ENCODE measurements at regions not wholly inside any gene's neighbourhood (a gene's known extent, or its start where the extent isn't known, plus 50 kb on each side); places are given as distances from the start of the nearest gene placed in this dataset.

DNA sequence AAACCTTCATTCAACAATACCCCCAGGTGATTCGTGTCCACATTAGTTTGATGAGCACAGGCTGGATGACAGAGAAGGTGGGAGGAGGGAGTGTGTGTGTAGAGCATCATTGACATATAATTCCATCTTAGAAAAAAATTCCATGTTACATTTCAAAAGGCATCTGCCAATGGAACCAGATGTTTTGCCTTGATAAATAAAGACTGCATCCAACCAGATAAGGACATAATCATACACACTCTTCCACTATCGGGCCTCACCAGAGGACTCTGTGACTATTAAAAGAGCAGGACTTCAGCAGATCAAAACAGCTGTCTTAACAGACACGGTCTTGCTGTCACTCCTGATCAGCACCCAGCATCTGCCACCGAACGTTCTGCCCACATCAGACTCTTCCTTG lies 96.4 kb upstream of the SPIN1 start:
- no peak for ATAC-seq
- no peak overlapping the region for H3K27ac ChIP-seq (ENCODE audit: low read depth)
- TF ChIP-seq POLR2AphosphoS5 (IDR thresholded peaks at IDR 0.05; ENCODE audit: low read depth) (no peak), ZNF114 (CRISPR knock-in tag; IDR thresholded peaks at IDR 0.05) (no peak), CREB1 (CRISPR knock-in tag; IDR thresholded peaks at IDR 0.05; ENCODE audit: low read depth) (no peak), STAT1 (IDR thresholded peaks at IDR 0.05; ENCODE audit: unreplicated experiment) (no peak), JUNB (IDR thresholded peaks at IDR 0.05; ENCODE audit: unreplicated experiment) (no peak)
- TF ChIP-seq, protein P1, sequence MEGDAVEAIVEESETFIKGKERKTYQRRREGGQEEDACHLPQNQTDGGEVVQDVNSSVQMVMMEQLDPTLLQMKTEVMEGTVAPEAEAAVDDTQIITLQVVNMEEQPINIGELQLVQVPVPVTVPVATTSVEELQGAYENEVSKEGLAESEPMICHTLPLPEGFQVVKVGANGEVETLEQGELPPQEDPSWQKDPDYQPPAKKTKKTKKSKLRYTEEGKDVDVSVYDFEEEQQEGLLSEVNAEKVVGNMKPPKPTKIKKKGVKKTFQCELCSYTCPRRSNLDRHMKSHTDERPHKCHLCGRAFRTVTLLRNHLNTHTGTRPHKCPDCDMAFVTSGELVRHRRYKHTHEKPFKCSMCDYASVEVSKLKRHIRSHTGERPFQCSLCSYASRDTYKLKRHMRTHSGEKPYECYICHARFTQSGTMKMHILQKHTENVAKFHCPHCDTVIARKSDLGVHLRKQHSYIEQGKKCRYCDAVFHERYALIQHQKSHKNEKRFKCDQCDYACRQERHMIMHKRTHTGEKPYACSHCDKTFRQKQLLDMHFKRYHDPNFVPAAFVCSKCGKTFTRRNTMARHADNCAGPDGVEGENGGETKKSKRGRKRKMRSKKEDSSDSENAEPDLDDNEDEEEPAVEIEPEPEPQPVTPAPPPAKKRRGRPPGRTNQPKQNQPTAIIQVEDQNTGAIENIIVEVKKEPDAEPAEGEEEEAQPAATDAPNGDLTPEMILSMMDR (conservative IDR thresholded peaks at IDR 0.05; ENCODE audit: low read depth in 2 of 2), result no peak
- TF ChIP-seq, protein P2, sequence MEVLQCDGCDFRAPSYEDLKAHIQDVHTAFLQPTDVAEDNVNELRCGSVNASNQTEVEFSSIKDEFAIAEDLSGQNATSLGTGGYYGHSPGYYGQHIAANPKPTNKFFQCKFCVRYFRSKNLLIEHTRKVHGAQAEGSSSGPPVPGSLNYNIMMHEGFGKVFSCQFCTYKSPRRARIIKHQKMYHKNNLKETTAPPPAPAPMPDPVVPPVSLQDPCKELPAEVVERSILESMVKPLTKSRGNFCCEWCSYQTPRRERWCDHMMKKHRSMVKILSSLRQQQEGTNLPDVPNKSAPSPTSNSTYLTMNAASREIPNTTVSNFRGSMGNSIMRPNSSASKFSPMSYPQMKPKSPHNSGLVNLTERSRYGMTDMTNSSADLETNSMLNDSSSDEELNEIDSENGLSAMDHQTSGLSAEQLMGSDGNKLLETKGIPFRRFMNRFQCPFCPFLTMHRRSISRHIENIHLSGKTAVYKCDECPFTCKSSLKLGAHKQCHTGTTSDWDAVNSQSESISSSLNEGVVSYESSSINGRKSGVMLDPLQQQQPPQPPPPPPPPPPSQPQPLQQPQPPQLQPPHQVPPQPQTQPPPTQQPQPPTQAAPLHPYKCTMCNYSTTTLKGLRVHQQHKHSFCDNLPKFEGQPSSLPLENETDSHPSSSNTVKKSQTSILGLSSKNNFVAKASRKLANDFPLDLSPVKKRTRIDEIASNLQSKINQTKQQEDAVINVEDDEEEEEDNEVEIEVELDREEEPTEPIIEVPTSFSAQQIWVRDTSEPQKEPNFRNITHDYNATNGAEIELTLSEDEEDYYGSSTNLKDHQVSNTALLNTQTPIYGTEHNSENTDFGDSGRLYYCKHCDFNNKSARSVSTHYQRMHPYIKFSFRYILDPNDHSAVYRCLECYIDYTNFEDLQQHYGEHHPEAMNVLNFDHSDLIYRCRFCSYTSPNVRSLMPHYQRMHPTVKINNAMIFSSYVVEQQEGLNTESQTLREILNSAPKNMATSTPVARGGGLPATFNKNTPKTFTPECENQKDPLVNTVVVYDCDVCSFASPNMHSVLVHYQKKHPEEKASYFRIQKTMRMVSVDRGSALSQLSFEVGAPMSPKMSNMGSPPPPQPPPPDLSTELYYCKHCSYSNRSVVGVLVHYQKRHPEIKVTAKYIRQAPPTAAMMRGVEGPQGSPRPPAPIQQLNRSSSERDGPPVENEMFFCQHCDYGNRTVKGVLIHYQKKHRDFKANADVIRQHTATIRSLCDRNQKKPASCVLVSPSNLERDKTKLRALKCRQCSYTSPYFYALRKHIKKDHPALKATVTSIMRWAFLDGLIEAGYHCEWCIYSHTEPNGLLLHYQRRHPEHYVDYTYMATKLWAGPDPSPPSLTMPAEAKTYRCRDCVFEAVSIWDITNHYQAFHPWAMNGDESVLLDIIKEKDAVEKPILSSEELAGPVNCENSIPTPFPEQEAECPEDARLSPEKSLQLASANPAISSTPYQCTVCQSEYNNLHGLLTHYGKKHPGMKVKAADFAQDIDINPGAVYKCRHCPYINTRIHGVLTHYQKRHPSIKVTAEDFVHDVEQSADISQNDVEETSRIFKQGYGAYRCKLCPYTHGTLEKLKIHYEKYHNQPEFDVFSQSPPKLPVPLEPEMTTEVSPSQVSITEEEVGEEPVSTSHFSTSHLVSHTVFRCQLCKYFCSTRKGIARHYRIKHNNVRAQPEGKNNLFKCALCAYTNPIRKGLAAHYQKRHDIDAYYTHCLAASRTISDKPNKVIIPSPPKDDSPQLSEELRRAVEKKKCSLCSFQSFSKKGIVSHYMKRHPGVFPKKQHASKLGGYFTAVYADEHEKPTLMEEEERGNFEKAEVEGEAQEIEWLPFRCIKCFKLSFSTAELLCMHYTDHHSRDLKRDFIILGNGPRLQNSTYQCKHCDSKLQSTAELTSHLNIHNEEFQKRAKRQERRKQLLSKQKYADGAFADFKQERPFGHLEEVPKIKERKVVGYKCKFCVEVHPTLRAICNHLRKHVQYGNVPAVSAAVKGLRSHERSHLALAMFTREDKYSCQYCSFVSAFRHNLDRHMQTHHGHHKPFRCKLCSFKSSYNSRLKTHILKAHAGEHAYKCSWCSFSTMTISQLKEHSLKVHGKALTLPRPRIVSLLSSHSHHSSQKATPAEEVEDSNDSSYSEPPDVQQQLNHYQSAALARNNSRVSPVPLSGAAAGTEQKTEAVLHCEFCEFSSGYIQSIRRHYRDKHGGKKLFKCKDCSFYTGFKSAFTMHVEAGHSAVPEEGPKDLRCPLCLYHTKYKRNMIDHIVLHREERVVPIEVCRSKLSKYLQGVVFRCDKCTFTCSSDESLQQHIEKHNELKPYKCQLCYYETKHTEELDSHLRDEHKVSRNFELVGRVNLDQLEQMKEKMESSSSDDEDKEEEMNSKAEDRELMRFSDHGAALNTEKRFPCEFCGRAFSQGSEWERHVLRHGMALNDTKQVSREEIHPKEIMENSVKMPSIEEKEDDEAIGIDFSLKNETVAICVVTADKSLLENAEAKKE (CRISPR knock-in tag; IDR thresholded peaks at IDR 0.05), result no peak
- TF ChIP-seq, protein P3, sequence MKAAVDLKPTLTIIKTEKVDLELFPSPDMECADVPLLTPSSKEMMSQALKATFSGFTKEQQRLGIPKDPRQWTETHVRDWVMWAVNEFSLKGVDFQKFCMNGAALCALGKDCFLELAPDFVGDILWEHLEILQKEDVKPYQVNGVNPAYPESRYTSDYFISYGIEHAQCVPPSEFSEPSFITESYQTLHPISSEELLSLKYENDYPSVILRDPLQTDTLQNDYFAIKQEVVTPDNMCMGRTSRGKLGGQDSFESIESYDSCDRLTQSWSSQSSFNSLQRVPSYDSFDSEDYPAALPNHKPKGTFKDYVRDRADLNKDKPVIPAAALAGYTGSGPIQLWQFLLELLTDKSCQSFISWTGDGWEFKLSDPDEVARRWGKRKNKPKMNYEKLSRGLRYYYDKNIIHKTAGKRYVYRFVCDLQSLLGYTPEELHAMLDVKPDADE (IDR thresholded peaks at IDR 0.05), result no peak

More for the DNA sequence above, 96.4 kb upstream of the SPIN1 start:
- DNase-seq (ENCODE audit: low spot score), result no peak
- Mint-ChIP-seq H3K27me3 (ENCODE audit: insufficient read depth, low read depth, poor library complexity) (no peaks in the 10 kb centered on the region), H3K4me1 (no peaks in the 10 kb centered on the region), H3K36me3 (ENCODE audit: low read depth) (no peaks in the 10 kb centered on the region), H3K27ac (no peak overlapping the region), H3K9me3 (no peaks in the 10 kb centered on the region; the same call in 2 of the 3 replicates), H3K4me3 (no peak overlapping the region)
- no peak overlapping the region for H2AFZ ChIP-seq
- no peaks in the 10 kb centered on the region for H3F3A ChIP-seq (replicated peaks; ENCODE audit: low read depth)
- no peaks in the 10 kb centered on the region for H3K27me3 ChIP-seq (ENCODE audit: insufficient read depth)
- H3K4me3 ChIP-seq, result no peak overlapping the region
- H4K20me1 ChIP-seq (replicated peaks; ENCODE audit: insufficient read depth), result no peaks in the 10 kb centered on the region
- no peak overlapping the region for H3K4me2 ChIP-seq
- no peaks in the 10 kb centered on the region for H3K36me3 ChIP-seq (ENCODE audit: insufficient read depth)
- no peaks in the 10 kb centered on the region for H3K4me1 ChIP-seq (ENCODE audit: insufficient read depth)
- H3K9me2 ChIP-seq (ENCODE audit: insufficient read depth), result no peaks in the 10 kb centered on the region
- no peaks in the 10 kb centered on the region for H3K79me2 ChIP-seq (replicated peaks; ENCODE audit: insufficient read depth)

Measured in GM23338 (cell line).